Brain pericyte (primary cell): ENCODE measurements at regions not wholly inside any gene's neighbourhood (a gene's known extent, or its start where the extent isn't known, plus 50 kb on each side); places are given as distances from the start of the nearest gene placed in this dataset.

Source experiments
- DNase-seq: peaks from one replicate; pipeline ENCODE4 v3.0.0-alpha.2; 2012; ENCODE audit warnings: low read depth, low spot score

DNA sequence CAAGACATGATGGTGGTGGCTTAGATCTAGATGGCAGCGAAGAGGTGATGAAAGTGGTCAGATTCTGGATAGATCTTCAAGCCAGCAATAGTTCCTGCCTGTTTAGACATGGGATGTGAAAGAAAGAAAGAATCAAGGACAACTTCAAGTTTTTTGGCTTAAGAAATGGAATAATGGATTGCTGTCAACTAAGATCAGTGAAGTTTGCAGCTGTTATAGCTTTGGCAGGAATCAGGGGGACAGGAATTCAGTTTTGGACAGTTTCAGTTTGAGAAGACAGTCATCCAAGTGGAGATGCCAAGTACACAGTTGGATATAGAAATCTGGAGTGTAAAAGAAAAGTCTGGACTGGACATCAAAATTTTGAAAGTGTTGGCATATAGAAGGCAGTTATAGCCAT is 283.7 kb upstream of the PKDCC start:
- DNase-seq = no peak

DNA sequence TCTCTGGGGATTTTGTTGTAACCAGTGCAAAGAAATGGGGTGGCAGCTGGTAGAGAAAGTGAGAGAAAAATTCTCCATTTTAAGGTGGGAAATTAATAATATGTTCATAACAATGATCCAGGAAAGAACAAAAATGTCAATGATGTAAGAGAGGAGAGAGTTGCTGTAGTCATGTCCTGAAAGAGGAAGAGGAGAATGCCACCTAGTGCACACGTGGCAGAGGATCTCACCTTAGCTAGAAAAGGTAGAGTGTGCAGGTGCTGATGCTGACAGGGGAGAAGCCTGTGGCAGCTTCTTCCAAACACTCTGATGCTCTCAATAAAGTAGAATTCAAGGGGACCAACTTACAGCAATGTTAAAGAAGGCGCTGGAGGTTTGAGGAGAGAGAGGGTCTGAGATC is 282.9 kb upstream of the PKDCC start:
- DNase-seq = no peak

DNA sequence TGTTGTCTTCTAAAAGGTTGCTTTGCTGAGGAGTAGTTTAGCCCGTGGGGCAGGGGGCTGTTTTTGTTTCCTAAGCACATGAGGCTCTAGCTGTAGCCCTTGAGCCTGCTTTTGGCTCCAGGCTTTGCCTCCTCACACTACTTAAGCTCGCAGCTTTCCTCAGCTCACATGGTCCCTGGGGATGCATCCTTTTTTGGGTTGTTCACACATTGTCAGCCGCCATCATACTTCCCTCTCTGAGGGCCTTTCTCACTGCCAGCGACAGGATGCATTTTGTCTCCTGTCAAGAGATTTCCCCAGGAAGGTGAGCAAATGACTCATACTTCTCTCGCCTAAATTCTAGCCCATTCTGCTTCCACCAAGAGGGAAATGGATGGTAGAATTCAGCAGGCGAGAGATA is 279.5 kb upstream of the PKDCC start:
- no peak for DNase-seq

DNA sequence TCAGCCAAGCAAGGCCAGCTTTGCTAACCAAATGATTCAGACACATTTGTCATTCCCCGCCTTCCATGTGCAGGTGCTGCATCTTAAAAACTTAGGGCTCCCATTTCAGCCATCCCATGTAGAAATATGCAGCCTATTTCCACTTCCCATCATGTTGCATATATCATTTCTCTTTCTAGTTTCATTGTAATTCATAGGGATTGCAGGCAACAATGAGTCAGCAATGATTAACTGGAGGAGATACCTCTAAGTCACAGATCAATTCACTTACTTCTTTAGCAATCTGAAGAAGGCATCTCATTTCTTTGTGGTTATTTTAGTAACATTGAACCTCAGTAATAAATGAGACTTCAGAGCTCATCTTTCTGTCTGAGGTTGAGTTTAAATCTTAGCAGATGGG is 276.1 kb upstream of the PKDCC start:
- DNase-seq = no peak

DNA sequence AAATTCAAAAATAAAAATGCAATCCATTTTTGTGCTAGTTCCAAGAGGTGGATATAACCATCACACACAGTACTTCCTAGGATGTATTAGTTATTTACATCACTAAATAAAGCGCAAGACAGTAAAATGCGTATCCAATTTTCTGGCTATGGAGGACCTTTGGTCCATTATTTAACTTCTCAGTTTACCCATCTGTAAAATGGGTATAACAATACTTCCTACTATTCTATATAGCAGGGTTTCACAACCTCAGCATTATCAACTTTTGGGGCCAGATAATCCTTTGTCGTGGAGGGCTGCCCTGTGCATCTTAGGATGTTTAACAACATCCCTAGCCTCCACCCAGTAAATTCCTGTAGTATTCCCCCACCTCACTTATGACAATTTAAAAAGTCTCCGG is 275.1 kb upstream of the PKDCC start:
- DNase-seq = no peak

DNA sequence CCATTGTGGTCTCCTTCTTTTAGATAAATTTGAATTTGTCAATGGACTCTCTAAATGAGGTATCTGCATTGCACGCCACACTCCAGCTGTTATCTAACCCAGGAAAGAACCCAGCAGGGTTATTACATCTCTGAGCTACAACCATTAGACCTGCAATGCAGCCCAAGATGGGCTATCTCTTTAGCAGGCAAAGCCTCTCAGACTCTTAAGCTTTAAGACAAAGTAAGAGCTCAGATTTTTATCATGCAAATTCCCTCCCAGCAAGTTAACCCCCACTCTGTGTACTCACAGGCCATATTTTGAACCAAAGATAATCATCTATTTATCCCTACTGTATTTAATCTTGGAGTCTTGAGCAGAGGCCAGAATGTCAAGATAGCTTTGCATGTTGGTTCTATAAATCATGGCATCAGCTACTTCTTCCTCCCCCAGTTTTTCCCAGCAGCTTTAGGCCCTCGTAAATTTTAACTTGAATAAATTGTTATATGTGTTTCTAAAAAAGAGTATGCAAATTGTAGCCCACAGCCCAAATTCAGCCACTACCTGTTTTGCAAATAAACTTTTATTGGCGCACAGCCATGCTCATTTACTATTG is 273.7 kb upstream of the PKDCC start:
- DNase-seq = no peak

DNA sequence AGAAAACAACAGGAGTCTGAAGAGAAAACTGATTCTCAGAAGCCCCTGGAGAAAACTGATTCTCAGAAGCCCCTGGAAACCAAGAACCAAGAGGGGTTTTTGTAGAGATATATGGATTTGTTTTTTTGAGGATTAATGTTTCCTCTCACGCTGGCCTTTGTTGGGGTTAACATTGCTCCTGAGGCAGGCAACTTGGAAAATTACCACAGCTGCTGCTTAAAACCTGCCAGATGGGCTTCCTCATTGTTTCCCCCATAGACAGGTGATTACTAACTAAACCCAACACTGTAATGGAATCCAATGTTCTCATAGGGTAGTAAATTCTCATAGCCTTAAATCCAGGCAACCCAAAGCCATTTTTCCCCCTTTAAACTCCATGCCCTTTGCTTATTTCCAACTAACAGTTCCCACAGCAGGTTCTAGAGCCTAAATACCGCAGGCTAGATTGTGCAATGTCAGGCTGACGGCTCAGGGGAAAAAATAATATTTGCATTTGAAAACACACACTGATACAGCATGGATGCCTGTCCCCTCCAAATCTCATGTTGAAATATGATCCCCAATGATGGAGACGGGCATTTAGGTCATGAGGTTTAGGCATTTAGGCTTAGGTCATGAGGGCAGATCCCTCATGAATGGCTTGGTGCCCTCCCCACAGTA is 272.3 kb upstream of the PKDCC start:
- DNase-seq = no peak

DNA sequence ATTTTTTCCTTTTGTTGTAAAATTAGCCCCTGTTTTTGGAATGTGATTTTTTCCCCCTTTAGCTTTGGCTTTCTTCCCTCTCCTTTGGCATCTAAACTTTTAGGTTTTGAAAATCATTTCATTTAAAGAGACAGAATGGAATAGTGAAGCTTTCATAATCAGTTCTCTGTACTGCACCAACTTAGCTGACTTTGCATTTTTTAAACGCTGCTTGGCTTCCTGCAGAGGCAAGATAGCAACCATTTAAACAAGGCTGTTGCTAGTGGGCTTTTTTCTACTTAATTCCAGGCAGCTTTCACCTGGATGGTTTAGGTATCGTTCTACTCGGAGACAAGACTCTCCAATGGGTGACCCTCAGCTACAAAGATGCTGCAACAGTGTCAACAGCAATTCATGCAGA is 267.9 kb upstream of the PKDCC start:
- no peak for DNase-seq

DNA sequence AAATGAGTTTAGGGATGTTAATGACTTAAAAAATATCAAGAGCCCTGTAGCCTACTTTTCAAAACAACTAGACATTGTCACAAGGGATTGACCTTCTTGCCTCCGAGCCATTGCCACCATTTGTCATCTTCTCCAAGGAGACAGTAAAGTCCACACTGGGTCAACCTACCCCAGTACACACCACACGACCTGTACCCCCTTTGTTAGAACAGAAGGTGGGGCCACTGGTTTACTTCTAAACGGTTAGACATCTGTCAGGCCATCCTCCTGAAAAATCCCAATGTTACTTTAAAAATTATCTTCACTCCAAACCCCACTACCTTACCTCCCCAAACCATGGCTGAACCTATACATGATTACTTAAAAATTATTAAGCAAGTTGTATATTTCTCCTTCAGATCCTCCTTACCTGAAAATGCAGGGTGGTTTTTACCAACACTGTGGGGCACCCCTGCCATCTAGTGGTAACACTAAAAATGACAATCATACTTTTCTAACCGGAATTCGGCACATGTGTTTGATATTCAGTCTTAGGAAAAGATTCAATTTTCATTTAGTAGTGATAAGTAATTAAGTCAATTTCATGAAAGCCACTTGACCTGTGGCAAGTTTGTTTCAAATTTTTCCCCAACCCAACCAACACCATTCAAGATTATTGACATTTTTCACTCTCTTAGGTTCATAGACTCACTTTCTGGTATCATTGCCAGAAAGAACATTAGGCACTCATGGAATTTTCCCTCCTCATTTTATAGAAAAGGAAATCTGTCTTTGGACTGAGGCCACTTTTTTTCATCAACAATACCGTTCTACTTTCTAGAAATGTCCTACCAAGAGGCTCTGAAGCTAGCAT is 265.3 kb upstream of the PKDCC start:
- no peak for DNase-seq

DNA sequence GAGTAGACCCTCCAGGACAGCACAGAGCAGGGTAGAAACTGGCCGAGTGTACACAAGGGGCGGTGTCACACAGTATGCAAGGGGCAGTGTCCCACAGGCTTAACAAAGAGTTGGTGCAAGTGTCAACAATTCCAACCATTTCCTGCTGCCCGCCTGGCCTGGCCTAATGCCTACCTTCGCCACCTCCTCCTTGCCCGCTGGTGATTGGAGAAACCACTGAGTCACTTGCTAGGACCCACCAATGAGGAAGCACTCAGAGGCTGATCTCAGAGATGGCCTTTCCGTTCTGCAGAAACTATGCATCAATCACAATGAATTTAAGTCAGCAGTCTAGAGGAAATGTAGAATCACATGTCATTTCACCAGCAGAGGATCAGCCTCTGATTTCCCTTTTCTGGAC is 263.3 kb upstream of the PKDCC start:
- DNase-seq = no peak

DNA sequence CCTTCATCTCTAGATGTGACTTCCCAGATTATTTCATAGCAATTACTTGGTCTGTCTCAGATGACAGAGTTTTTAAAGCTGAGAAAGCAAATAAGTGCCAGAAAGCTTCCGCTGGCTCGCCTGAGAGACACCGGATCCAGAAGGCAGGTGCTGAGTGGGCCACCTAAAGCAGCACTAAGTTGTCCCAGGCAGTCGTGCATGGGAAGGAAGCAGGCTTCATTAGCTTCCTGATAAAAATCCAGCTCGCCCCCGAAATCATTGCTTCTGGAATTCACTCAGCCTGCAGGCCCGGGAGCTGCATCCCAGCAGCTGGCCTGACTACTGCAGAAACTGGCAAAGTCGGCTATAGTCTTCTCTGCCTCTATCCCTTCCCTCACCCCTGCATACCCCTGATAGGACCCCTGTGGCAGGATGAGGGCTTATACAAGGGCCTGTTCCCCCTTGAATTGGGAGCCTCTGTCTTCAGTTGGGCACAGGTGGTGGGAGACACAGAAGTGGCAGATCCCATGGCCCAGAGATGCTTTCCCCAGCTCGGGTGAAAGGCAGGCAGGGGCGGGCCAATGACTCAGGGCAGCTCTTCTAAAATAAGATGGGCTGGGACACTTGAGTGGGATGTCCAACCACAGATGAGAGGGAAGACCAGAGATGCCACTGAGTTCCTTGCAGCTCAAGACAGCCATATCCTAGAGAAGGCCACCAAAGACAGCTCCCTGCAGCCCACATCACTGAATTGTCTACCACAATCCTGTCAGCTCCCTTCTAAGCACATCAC is 262.4 kb upstream of the PKDCC start:
- DNase-seq = no peak

DNA sequence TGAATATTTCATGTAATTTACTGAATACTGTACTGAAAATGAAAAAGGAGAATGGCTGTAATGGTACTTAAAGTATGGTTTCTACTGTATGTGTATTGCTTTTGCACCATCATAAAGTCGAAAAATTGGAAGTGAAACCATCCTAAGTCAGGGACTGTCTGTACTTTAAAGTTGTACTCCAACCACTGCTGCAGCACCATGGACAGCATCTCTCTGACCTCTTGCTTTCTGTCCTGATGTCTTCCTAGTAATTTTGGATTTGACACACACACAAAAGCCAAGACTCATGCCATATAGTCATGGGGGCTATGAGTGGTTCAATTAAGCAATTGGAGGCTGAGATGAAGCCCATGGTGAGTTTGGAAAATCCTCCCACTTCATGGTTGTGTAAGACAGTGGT is 256.3 kb upstream of the PKDCC start:
- DNase-seq = no peak

DNA sequence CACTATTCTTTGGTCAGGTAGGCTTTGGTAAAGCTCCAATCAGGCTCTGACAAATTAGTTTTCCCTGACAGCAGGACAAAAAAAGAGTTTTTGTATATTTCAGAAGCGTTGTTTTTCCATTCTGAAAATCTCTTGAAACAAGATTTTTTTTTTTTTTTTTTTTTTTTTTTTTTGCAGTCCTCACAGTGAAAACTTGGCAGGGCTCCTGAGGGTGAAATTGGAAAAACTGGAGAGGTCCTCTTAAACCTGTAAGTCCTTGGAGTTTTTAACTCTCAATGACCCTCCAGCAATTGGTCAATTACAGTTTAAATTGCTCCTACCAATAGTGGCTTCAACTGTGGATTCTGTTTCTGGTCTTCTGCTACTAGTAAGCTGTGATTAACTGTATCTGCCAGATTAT is 244.5 kb upstream of the PKDCC start:
- no peak for DNase-seq

DNA sequence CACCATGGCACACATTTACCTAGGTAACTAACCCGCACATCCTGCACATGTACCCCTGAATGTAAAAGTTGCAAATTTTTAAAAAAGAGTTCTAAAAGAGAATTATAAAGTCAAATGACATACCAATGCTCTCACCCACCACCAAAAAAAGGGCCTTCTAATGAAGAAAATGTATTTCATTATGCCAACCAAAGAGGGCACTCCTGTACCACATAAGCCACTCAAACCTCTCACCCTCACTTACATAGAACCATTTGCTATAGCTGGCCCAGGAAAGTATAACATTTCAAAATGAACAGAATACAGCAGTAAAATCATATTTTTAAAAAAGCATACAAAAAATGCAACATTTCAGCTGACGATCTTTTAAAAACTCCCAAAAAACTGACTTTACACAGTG is 241.5 kb upstream of the PKDCC start:
- no peak for DNase-seq

DNA sequence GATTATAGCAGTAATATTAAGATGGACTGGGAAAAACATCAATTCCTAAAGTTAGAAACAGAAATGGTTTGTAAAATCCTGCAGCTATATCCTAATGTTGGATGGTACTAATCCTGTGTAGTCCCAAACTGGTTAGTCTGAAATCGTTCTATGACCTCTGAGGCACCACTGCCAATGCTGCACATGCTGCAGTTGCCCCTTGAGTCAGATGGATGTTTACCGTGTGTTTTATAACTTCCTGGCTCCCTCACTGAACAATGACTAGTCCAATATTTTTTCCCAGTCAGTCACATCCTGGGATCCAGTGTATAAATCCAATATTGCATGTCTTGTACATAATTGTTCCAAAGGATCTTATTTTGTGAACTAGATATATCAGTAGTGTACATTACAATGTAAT is 226.7 kb upstream of the PKDCC start:
- no peak for DNase-seq

DNA sequence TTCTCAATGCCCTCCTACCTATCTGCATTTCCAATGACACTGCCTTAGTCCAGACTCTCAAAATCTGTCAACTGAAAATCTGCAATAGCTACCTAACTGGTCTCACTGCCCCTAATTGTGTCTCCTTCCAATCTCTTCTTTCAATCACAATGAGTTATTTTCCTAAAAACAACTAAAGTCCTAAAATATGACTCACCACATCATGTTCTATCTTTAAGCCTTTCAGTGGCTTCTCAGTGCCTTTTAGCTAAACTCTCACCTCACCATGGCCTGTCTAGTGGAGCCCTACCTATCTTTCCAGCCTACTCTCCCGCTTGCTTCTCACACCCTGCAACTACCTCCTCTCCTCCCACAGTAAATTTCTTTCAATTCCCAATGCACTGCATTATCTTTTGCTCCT is 220.9 kb upstream of the PKDCC start:
- no peak for DNase-seq

DNA sequence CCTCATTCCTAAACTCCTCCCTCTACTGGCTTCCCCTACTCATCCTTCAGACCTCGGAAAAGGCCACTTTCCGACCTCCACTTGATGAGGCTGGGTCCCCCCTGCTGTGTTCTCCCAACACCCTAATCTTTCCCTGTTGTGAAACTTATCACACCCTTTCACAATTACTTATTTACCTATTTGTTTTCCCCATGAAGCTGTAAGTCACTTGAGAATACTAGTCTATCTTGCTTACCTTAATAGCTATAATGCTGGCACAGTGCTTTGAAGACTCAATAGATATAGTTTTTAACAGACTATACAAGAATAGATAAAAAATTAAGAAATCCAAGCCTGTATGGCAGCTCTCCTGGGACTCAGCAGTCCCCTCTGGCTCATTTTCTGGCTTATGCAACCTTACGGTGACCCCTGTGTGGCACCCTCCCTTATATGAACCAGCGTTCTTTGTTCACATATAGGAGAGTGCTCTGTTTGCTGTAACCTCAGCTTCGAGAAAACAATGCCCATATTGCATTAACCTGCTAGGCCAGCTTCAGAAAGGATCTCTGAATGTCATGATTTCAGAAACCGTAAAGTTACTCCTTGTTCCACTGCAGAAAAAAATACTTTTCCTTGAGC is 220.4 kb upstream of the PKDCC start:
- no peak for DNase-seq

DNA sequence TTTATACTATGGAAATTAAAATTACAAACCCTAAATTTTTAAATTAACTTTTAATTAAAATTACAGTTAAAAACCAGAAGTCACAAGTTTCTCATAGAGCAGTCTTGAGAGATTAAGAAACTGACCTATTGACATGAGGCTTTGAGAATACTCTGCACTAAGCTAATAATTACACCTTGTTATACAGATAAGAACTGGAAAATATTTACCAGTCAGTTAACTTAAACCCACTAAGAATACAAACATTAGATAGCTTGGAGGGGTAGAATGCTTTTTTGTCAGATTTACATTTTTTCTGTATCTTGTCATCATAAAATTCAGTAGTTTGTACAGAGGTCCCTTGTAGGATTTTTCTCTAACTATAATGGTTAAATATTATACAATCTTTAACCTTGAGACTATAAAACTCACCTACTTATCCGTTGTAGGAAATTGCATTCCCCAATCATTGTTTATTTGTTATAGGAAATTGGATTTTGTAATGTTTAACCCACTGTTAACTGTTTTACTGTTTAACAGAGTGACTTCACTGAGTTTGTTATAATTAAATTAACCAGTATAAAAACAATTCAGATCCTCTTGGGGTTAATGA is 219.7 kb upstream of the PKDCC start:
- DNase-seq = no peak

DNA sequence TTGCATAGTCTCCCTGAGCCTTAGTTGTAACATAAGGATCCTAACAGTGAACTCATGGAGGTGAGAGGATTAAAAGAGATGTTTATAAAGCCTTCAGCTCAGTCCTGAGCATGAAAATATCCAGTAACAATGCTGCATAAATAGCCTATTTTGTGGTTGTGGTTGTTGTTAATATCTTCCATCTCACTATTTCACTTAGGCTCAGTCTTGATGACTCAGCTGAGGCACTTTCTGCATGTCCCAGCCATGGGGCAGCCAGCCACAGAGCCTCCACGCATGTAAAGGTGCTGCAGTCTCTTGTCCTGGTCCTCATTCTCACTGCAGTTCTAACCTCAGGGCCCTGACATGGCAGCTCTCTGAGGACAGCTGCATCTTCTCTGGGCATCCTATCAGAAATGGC is 218.8 kb upstream of the PKDCC start:
- DNase-seq = no peak

DNA sequence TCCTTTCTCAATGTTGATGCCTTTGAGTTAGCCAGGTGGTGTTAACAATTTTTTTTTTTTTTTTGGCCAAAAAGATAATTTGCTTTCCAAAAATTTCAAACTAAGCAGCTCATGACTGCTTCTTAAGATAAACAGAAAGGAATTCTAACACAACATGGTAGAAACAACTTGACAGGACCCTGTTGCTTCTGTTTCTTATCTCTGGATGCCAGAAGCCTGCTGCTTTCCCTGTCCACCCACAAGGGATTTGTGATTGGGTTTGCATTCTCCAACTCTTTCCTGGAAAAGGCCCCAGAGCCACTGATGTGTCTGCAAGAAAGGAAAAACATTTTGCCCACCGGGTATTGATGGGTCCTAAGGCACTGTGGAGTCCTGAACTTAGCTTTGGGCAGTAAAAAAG is 217.2 kb upstream of the PKDCC start:
- no peak for DNase-seq

DNA sequence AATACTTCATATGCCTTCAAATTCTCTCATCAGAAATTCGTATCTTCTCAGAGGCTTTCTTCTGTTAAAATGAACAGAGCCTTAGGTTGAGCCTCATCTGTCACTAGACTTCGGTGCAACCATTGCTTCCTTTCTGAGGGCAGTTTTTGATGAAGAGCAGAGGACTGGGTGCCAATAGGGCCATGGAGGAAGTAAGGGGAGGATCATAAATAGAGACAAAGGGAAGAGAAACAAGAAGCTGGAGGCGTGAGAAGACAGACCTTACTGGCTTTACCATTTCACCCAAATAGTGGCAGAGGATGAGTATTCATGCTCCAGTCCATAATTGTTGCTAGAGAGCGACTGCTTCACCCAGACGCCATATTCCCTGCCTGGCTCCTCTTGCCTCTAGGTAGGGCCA is 215.6 kb upstream of the PKDCC start:
- DNase-seq = no peak

DNA sequence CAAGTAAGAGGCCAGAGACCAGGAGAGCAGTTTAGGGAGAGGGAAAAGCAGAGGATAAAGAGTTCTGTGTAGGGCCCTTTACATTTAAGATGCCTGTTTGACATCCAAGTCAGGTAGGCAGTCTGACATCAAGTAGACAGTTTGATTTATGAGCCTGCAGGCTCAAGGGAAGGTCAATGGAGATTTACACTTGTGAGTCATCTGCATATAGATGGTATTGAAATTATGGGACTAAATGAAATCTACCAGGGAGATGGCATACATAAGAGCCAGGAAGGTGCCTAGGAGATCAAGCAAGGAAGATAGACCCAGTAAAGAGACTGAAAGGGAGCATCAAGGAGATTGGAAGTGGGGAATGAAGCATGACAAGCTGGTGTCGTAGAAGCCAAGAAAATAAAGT is 212.4 kb upstream of the PKDCC start:
- DNase-seq = no peak
